Choroid plexus epithelial cell (primary cell): ENCODE measurements at regions not wholly inside any gene's neighbourhood (a gene's known extent, or its start where the extent isn't known, plus 50 kb on each side); places are given as distances from the start of the nearest gene placed in this dataset.

Source experiments
- DNase-seq: peaks from one replicate; pipeline ENCODE4 v3.0.0-alpha.2; 2010; ENCODE audit warnings: low read depth
- H3K4me3 ChIP-seq: 2 replicates; pipeline ENCODE4 v1.5.1; 2011; ENCODE audit warnings: low read depth, mild to moderate bottlenecking, control low read depth, low read length, moderate library complexity
- TF ChIP-seq, protein P1 (sequence below): conservative IDR thresholded peaks from 2 replicates; pipeline ENCODE4 v1.5.1; 2011; ENCODE audit warnings: low read depth, mild to moderate bottlenecking, control low read depth, inconsistent platforms, low read length, moderate library complexity

DNA sequence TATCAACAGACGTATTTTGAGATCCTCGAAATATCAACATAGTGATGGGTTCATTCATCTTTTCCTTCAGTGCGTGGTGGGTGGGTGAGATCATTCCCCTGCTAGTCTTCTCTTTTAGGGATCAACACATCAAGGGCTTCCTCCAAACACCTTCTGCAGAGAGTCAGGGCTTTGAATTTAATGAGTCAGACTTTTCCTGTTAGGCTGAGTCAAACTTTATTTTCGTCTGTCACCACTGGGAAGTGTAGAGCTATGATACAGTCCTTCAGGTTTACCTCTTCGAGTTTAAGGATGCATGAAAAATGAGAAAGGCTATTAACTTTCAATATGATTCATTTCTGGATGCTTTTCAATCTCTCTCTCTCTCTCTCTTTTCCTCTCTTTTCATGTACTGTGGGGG, 189.1 kb downstream of the BMP2 start:
- TF ChIP-seq, protein P1, sequence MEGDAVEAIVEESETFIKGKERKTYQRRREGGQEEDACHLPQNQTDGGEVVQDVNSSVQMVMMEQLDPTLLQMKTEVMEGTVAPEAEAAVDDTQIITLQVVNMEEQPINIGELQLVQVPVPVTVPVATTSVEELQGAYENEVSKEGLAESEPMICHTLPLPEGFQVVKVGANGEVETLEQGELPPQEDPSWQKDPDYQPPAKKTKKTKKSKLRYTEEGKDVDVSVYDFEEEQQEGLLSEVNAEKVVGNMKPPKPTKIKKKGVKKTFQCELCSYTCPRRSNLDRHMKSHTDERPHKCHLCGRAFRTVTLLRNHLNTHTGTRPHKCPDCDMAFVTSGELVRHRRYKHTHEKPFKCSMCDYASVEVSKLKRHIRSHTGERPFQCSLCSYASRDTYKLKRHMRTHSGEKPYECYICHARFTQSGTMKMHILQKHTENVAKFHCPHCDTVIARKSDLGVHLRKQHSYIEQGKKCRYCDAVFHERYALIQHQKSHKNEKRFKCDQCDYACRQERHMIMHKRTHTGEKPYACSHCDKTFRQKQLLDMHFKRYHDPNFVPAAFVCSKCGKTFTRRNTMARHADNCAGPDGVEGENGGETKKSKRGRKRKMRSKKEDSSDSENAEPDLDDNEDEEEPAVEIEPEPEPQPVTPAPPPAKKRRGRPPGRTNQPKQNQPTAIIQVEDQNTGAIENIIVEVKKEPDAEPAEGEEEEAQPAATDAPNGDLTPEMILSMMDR, result no peak
- H3K4me3 ChIP-seq, result no peak overlapping the region
- peak; percentile 63 for DNase-seq

DNA sequence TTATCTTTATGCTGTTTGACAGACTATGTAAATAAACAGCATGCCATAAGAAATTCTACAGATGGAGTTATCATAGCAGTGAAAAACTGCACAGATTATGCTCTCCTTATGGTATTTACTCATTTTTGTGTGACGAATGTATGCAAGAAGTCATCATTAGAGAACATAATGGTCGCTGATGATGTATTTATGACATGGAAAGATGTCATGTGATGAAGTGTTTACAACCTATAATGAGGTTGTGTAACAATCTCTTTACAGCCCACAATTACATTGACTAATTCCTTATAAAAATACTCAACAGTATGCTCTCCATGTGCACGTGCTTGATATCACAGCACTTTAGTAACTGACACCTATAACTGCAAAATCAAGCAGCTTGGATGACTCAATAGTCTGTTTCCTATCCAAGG, 192.4 kb downstream of the BMP2 start:
- TF ChIP-seq, protein P1, result no peak
- no peak overlapping the region for H3K4me3 ChIP-seq
- peak; percentile 85 for DNase-seq

DNA sequence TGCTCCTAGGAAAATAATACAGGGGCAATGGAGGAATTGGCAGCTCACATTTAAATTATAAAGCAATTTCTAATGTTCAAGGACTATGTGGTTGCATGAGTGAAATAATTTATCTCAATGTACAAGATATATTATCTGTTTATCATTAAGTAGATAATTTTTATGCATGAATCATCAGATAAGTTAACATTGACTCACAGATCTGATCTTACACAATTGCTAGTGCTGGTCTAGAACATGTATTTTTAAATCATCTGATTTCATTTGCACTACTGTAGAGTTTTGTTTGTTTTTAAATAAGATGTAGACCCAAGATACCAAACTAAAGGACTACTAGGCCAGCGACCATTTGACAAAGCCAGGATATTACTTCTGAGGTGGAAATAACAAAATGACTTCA, 199.2 kb downstream of the BMP2 start:
- no peak overlapping the region for H3K4me3 ChIP-seq
- DNase-seq, result peak; percentile 61
- TF ChIP-seq, protein P1, result no peak

GRCh38 chr20:6974838-6975237, 207.4 kb downstream of the BMP2 start:
- H3K4me3 ChIP-seq, result no peak overlapping the region
- TF ChIP-seq, protein P1, result no peak
- DNase-seq, result no peak

GRCh38 chr20:6975311-6975710, 207.8 kb downstream of the BMP2 start:
- DNase-seq, result no peak
- TF ChIP-seq, protein P1, result no peak
- H3K4me3 ChIP-seq, result no peak overlapping the region

- TF ChIP-seq, protein P1, result no peak
Observed at GRCh38 chr20:6976106-6976900, 208.8 kb downstream of the BMP2 start.

GRCh38 chr20:6979621-6980020, 212.1 kb downstream of the BMP2 start:
- TF ChIP-seq, protein P1, result no peak

More at GRCh38 chr20:6976106-6976900, 208.8 kb downstream of the BMP2 start:
- DNase-seq, result peak; percentile 80
- no peak overlapping the region for H3K4me3 ChIP-seq

More at GRCh38 chr20:6979621-6980020, 212.1 kb downstream of the BMP2 start:
- DNase-seq, result no peak
- H3K4me3 ChIP-seq, result no peak overlapping the region
